ENCODE measurements at regions not wholly inside any gene's neighbourhood (a gene's known extent, or its start where the extent isn't known, plus 50 kb on each side); places are given as distances from the start of the nearest gene placed in this dataset.

DNA sequence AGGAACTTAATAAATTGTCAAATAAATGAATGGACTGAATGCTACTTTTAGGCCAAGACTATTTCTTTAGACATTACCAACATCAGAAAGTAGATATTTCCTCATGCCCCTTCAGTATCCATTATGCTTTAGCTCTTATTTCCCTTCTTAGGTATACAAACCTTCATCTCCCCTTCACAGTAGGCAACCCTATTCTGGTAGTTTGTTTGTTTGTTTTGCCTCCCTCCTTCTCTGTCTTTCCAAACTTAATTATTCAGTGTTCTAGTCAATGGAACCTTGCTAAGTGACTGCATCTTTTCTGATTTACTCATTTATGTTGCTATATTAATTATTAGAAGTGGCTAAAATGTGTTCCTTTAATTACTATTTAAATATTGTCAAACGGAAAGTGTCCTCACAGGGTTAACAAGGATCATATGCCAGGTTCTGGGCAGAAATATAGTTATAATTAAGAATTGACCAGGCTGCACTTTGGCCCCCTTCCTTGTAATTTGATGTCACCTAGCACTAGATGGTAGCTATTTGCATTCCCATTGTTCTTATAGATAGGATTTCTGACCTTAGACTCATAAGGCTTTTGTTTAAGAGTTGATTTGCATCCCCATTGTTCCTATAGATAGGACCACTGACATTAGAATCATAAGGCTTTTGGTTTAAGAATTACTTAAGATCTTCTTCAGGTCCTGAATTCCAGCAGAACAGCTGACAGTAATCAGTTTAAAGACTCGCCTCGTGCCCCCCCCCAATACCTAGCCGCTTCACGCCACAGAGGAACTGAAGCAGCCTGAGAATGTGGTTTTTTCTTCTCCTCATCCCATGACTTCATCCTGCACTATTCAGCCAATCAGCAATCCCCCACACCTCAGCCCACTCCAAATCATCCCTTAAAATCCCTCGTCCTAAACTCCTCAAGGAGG lies 84.4 kb upstream of the NUDT12 start:
- no peak for DNase-seq (ENCODE audit: low read depth in 2 of 2)

DNA sequence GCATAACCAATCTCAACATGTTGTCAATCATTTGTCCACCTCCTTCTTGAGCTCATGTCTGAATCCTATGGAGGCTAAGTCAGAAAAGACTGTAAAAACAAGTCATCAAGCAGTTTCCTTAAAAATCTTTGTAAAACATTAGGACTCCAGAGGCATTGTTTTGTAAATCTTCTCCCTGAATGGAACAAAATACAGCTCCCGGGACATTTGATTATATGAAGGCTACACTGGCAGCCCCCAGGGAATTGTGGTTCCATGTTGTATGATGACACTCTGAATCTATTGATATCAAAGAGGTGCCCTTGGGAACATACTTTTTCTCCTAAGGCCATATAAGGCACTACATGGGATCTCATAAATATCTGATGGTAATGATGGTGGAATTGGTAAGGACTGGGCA lies 83.2 kb upstream of the NUDT12 start:
- DNase-seq (ENCODE audit: low read depth in 2 of 2) = no peak

DNA sequence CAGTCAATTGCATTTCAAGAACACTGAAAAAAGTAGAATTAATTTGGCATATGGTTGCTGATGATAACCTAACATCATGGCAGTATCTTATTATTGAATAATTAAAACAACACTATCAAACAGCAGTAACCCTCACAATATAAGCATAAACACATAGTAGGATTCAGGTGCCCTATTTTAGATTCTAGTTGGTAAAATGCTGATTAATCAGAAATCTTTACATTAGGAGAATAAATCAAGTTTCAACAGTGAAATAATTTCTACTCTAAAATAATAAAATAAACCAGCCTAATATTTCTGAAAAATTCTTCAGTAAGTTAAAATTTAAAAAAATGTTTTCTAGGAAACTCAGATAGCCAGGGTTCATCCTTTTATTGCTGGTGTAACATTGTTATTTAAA lies 76.4 kb upstream of the NUDT12 start:
- DNase-seq (ENCODE audit: low read depth in 2 of 2) = no peak

DNA sequence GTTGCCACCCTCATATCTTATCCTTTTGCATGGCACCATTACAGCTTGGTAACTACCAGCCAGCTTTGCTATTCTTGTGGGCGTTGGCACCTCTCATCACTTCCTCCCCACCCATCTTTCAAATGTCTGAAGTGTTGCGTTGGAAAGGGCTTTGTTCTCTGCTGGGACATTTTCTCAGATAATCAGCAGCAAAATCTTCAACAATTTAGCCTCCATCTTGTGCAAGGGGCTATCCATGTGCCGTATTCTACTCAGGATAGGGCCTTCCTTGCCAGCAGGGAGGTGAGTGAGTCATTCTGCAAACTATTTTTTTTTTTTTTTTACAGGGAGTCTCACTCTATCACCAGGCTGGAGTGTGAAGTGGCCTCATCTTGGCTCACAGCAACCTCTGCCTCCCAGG lies 62.1 kb upstream of the NUDT12 start:
- DNase-seq (ENCODE audit: low read depth in 2 of 2) = no peak

DNA sequence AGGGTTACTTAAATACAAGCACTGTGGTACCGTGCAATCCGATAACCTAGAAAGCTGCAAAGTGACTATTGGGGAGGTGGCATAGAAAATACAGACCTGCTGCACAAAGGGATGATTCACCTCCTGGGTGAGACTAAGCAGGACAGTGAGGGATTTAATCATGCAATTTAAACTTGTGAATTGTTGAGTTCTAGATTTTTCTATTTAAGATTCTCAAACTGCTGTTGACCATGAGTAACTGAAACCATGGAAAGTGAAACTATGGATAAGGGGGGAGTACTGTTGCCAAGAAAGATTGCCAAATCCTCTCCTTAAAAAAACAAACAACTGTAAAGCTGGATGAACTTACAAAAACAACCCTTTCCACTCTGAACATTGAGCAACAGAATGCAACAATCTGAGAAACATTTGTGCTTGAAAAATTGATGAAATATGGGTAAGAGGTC lies 61.5 kb upstream of the NUDT12 start:
- no peak for DNase-seq (ENCODE audit: low read depth in 2 of 2)

DNA sequence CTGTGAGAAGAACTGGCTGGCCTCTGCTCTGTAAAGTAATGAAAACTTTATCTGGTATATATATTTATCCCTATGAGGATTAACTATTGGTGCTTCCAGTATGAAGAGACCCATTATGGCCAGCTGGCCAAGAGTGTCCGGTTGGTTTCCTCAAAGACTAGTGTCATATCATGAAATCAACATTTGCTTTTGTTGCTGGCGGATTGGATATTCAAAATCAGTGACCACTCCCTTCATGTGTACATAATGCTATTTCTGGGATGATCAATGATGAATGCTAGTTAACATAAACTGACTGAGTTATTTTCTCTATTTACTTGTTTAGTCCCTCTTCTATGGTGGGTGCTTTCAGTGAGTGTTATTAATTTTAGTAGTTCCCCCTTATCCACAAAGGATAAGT lies 60.8 kb upstream of the NUDT12 start:
- no peak for DNase-seq (ENCODE audit: low read depth in 2 of 2)

DNA sequence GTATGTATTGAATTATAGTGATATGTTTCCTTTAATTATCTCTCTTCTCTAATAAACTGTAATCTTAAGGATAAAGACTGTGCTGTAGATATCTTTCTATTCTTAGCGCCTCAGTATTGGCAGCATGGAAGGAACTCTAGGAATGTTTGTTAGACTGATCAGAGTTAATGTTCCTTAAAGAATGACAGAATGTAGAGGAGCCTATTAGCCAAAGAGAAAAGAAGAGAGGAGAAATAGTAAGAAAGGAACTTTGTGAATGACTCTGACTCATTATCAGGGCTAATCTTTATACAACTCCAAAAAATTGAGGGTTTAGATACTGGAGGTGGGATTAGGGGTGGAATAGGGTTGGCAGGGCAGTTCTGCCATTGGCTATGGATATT lies 59.0 kb upstream of the NUDT12 start:
- DNase-seq (ENCODE audit: low read depth in 2 of 2) = no peak

DNA sequence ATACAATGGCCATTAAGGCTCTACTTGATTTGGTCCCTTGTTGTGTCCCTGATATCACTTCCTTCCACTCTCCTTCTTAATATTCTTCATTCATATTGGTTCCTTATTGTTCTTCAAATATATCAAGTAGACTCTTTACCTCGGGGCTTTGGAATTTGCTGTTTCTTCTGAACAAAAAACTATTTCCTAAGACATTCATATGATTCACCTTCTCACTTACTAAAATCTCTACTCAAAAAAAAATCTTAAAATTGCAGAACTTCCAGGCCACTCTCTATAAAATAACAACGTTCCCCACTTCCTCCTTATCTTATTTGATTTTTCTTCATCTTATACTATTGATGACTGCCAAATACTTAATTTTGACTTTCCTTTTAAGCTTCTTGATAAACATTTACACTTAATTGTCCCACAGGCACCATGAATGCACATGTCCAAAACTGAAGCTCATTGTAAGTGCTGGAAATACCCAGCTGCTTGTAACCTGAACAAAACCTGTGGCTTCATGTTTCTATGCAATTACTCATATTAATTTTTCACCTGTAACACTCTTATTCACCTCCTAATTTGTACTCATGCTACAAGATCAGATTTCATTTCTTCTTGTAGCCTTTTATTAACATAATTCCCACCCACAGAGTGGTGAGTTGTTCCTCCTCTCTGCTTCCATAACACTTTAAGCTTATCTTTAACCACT lies 58.4 kb upstream of the NUDT12 start:
- no peak for DNase-seq (ENCODE audit: low read depth in 2 of 2)

DNA sequence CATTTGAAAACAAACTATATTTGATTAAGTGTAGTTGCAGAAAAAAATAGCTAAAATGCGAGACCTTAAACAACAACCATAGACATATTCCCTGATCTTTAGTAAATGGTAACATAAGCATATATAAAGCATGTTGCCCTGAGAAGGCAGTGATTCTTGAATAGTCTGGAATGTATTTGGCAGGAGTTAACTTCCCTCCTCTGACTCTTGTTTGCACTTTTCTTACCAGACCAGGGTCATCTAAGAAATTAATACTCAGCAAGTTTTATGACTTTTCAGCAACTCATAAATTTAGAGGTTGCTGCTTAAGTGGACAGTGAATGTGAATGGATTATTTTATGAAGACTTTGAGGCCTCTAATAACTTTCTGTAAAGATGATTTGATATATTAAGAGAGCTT lies 55.3 kb upstream of the NUDT12 start:
- DNase-seq (ENCODE audit: low read depth in 2 of 2) = no peak

DNA sequence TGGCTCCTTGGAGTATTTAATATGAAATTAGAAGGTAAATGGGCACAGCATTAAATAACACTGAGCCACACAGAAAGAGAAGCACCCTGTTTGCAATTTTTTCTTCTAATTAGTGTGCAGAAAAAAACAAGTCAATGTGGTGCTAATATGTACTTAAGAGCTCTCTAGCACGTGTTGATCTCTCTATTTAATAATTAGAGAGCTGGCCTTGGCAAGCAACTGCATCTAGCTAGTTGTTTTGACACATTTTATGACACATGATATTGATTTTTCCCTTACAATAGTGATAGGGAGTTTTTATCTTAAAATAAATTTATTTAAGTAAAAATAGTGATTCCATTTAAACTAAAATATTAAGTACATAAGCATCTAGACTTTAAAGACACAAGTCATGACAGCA lies 54.5 kb upstream of the NUDT12 start:
- DNase-seq (ENCODE audit: low read depth in 2 of 2) = no peak

DNA sequence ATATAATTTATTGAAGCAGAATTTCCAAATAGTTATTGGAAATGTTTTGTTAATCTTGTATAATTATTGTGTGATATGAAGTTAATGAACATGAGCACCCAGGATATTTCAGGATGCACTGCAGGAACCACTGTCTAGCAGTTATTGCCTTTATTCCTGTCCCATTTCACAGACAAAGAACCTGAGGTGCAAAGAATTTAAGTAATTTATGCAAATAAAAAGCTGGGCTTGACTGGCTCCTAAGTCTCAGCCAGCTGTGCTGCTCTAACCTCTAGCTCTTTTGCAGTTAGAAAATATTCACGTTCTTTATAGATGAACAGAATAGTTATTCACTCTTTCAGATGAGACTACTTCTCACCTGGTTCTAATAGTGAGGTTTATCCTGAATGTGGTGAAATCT lies 50.0 kb upstream of the NUDT12 start:
- DNase-seq (ENCODE audit: low read depth in 2 of 2) = no peak

Measured in stimulated activated CD4-positive, alpha-beta T cell treated with anti-CD3 and anti-CD28 coated beads, Interleukin-4, amount 100 ng/mL, for 48 hours (primary cell).